ENCODE measurements at regions not wholly inside any gene's neighbourhood (a gene's known extent, or its start where the extent isn't known, plus 50 kb on each side); places are given as distances from the start of the nearest gene placed in this dataset.

GRCh38 chr10:8738987-8739386 is 684.5 kb downstream of the GATA3 start:
- DNase-seq (ENCODE audit: low read depth in 2 of 3, low spot score in 1 of 3): no peak

- no peak for DNase-seq (ENCODE audit: low read depth in 2 of 3, low spot score in 1 of 3)
These were observed 697.8 kb downstream of the GATA3 start for GRCh38 chr10:8752146-8752843.

GRCh38 chr10:8758029-8758428 is 703.5 kb downstream of the GATA3 start:
- no peak for DNase-seq (ENCODE audit: low read depth in 2 of 3, low spot score in 1 of 3)

GRCh38 chr10:8766899-8767298 is 712.4 kb downstream of the GATA3 start:
- no peak for DNase-seq (ENCODE audit: low read depth in 2 of 3, low spot score in 1 of 3)

GRCh38 chr10:8767591-8767990 is 713.1 kb downstream of the GATA3 start:
- no peak for DNase-seq (ENCODE audit: low read depth in 2 of 3, low spot score in 1 of 3)

- DNase-seq (ENCODE audit: low read depth in 2 of 3, low spot score in 1 of 3): no peak
These were observed 713.9 kb downstream of the GATA3 start for GRCh38 chr10:8768341-8768740.

- no peak for DNase-seq (ENCODE audit: low read depth in 2 of 3, low spot score in 1 of 3)
These were observed 714.4 kb downstream of the GATA3 start for GRCh38 chr10:8768852-8769251.

- DNase-seq (ENCODE audit: low read depth in 2 of 3, low spot score in 1 of 3): no peak
These were observed 722.6 kb downstream of the GATA3 start for GRCh38 chr10:8776926-8777622.

- DNase-seq (ENCODE audit: low read depth in 2 of 3, low spot score in 1 of 3): no peak
These were observed 724.2 kb downstream of the GATA3 start for GRCh38 chr10:8778713-8779112.

- DNase-seq (ENCODE audit: low read depth in 2 of 3, low spot score in 1 of 3): no peak
These were observed 733.2 kb downstream of the GATA3 start for GRCh38 chr10:8787649-8788048.

GRCh38 chr10:8790390-8790789 is 735.9 kb downstream of the GATA3 start:
- no peak for DNase-seq (ENCODE audit: low read depth in 2 of 3, low spot score in 1 of 3)

- no peak for DNase-seq (ENCODE audit: low read depth in 2 of 3, low spot score in 1 of 3)
These were observed 740.4 kb downstream of the GATA3 start for GRCh38 chr10:8794860-8795259.

- DNase-seq (ENCODE audit: low read depth in 2 of 3, low spot score in 1 of 3): no peak
These were observed 745.9 kb downstream of the GATA3 start for GRCh38 chr10:8800426-8800825.

GRCh38 chr10:8803992-8804391 is 749.5 kb downstream of the GATA3 start:
- no peak for DNase-seq (ENCODE audit: low read depth in 2 of 3, low spot score in 1 of 3)

GRCh38 chr10:8810677-8811076 is 756.2 kb downstream of the GATA3 start:
- DNase-seq (ENCODE audit: low read depth in 2 of 3, low spot score in 1 of 3): no peak

GRCh38 chr10:8811201-8811600 is 756.7 kb downstream of the GATA3 start:
- DNase-seq (ENCODE audit: low read depth in 2 of 3, low spot score in 1 of 3): no peak

GRCh38 chr10:8815969-8816368 is 761.5 kb downstream of the GATA3 start:
- DNase-seq (ENCODE audit: low read depth in 2 of 3, low spot score in 1 of 3): no peak

GRCh38 chr10:8817299-8817698 is 762.8 kb downstream of the GATA3 start:
- no peak for DNase-seq (ENCODE audit: low read depth in 2 of 3, low spot score in 1 of 3)

GRCh38 chr10:8825611-8826010 is 771.1 kb downstream of the GATA3 start:
- no peak for DNase-seq (ENCODE audit: low read depth in 2 of 3, low spot score in 1 of 3)

GRCh38 chr10:8829592-8829991 is 775.1 kb downstream of the GATA3 start:
- DNase-seq (ENCODE audit: low read depth in 2 of 3, low spot score in 1 of 3): no peak

- DNase-seq (ENCODE audit: low read depth in 2 of 3, low spot score in 1 of 3): no peak
These were observed 775.6 kb downstream of the GATA3 start for GRCh38 chr10:8830048-8830447.

- DNase-seq (ENCODE audit: low read depth in 2 of 3, low spot score in 1 of 3): no peak
These were observed 776.4 kb downstream of the GATA3 start for GRCh38 chr10:8830876-8831275.

Measured in stimulated activated CD4-positive, alpha-beta T cell treated with anti-CD3 and anti-CD28 coated beads, Interleukin-12 subunit alpha, Interleukin-12 subunit beta, amount 100 ng/mL, for 48 hours (primary cell).